Activated CD8-positive, alpha-beta memory T cell treated with anti-CD3 and anti-CD28 coated beads, Interleukin-2, amount 10 ng/mL, durations not matched to agents 7 days and 5 days (primary cell): ENCODE measurements at regions not wholly inside any gene's neighbourhood (a gene's known extent, or its start where the extent isn't known, plus 50 kb on each side); places are given as distances from the start of the nearest gene placed in this dataset.
"Not testable (repeated sequence)": the region's sequence is repeated elsewhere in the genome, so short reads cannot be mapped to it uniquely, and the experiment has no call there.

Experiments
- ATAC-seq: fragments of 150-1000 bp; cut with Tn5 transposase; one replicate; pipeline ENCODE4 v1.10.0; 2021; ENCODE audit warnings: moderate library complexity
- CTCF ChIA-PET: fragments of 350-600 bp; sonication (Branson Sonifier 250); formaldehyde crosslinking; loops from one replicate; lab custom pipeline; 2021; ENCODE audit warnings: antibody characterized with exemption; lab: Charles Lee
- DNase-seq: peaks from one replicate; pipeline ENCODE4 v3.0.0-alpha.2; 2020
- H3K27ac Mint-ChIP-seq: one replicate; pipeline ENCODE4 v1.8.0; 2021; ENCODE audit warnings: mild to moderate bottlenecking, mixed read lengths
- H3K27me3 Mint-ChIP-seq: one replicate; pipeline ENCODE4 v1.8.0; 2021; ENCODE audit warnings: mixed read lengths
- H3K36me3 Mint-ChIP-seq: one replicate; pipeline ENCODE4 v1.8.0; 2021; ENCODE audit warnings: mild to moderate bottlenecking, mixed read lengths
- H3K4me1 Mint-ChIP-seq: one replicate; pipeline ENCODE4 v1.8.0; 2021; ENCODE audit warnings: mixed read lengths
- H3K4me3 Mint-ChIP-seq: one replicate; pipeline ENCODE4 v1.8.0; 2021; ENCODE audit warnings: mild to moderate bottlenecking, moderate library complexity, mixed read lengths
- H3K9me3 Mint-ChIP-seq: one replicate; pipeline ENCODE4 v1.8.0; 2022; ENCODE audit warnings: low read depth, mixed read lengths

DNA sequence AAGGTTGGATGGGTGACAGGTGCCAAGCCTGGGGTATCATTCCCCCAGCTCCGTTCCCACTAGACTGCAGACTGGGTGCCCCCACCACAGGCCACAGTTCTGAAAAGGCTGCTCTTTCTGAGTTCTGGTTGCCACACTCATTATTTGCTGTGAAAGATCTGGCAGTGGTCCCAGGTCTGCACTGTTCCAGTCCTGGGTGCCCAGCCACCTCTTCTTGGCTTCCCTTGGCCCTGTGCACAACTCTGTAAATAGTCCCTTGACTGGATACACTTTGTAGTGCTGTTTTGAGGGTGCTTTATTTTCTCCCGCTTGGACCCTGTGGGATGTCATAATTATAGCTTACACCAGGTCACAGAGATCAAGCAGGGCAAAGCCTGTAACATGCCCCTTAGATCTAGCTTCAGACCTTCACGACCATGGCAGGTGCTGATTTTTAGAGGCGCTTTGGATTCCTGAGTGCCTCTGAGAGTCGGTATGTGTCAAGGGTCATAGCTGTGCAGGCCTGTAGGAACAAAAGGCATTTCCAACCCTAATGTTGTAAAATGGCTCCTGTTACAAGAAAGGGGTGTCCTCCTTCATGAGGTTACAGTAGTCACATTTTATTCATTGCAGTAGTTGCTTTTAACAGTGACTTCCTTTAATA is 344.9 kb downstream of the ICE1 start:
- CTCF ChIA-PET, result no interaction called here
- no peak for DNase-seq
- no peaks in the 10 kb centered on the region for H3K27me3 Mint-ChIP-seq
- H3K4me3 Mint-ChIP-seq, result no peak overlapping the region
- H3K36me3 Mint-ChIP-seq, result no peaks in the 10 kb centered on the region
- H3K9me3 Mint-ChIP-seq, result no peaks in the 10 kb centered on the region
- H3K27ac Mint-ChIP-seq, result no peak overlapping the region
- ATAC-seq, result no peak
- H3K4me1 Mint-ChIP-seq, result no peaks in the 10 kb centered on the region

DNA sequence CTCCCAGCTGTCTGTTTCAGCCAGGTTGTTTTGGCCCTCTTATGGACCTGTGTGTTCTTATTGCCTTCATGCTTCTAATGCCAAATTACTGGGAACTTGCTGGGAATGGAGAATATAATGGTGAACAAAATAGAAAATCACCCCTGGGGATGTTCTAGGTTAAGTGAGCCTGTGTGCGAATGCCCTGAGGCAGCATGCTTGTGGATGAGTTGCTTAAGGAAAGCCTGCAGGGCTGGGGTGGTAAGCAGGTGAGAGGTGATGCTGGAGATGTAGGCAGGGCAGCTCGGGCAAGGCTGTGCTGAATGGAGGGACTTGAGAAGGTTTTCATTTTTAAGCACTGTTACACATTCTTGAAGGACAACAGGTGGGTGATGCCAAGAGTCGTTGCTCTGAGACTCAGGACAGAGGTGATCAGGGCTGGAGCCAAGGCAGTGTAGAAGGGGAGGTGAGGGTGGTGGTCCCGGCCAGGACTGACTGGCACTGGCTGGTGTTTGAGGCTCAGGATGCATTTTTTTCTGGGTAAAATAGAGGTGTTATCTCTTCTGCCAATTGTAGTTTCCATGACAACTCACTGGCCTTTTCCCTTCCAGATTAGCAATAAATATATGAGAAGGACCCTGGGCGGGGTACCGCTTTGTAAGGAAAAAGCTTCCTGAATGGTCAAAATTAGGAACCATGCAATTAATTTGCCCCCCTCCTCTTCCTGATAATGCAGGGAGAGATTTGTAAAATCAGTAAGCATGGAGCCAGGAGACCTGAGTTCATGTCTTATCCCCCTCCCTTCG is 342.8 kb downstream of the ICE1 start:
- Mint-ChIP-seq H3K36me3 (no peaks in the 10 kb centered on the region), H3K27me3 (no peaks in the 10 kb centered on the region), H3K4me3 (no peak overlapping the region), H3K9me3 (no peaks in the 10 kb centered on the region), H3K27ac (no peak overlapping the region), H3K4me1 (no peaks in the 10 kb centered on the region)
- ATAC-seq (no peak), DNase-seq (no peak)
- CTCF ChIA-PET, result no interaction called here

DNA sequence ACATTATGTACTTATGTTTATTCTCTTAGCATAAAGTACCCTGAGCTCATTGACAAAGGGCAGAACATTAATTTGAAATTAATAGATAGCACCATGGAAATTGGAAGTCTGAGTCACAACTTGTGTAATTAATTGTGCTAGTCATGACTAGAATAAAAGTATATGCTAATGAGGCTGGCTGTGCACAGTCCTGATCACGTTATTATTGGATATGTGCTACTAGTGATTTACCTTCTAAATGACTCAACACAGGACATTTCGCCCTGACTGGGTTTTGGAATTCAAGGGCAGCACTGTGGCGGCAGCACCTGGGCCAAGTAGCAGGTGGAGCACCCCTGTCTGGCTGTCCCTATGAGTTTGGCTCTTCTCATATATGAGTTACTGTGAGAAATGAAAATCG is 341.8 kb downstream of the ICE1 start:
- Mint-ChIP-seq H3K36me3 (no peaks in the 10 kb centered on the region), H3K4me1 (no peaks in the 10 kb centered on the region), H3K27me3 (no peaks in the 10 kb centered on the region), H3K4me3 (no peak overlapping the region), H3K27ac (no peak overlapping the region), H3K9me3 (no peaks in the 10 kb centered on the region)
- ATAC-seq (no peak), DNase-seq (no peak)
- CTCF ChIA-PET, result no interaction called here

DNA sequence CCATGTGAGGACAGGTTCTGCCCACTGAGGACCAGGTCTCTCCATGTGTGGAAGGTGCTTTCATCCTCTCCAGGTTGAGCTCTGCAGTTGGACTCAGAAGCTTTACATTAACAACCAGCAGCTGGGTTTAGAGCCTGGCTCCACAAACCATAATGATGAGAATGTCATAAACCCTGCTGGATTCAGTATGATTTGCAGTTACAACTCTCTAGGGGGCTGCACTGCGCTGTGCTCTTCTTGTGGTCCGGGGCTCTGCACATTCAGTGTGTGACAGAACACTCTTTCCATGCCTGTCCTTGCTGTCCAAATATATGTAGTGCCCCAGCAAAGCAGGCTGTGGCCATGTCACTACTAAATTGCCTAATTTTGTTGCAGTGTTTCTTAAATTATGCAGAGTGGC is 334.3 kb downstream of the ICE1 start:
- H3K4me3 Mint-ChIP-seq, result no peak overlapping the region
- H3K9me3 Mint-ChIP-seq, result no peaks in the 10 kb centered on the region
- no peak for ATAC-seq
- no peak for DNase-seq
- peaks cover 2% of the 10 kb centered on the region for H3K27me3 Mint-ChIP-seq
- no peak overlapping the region for H3K27ac Mint-ChIP-seq
- H3K36me3 Mint-ChIP-seq, result no peaks in the 10 kb centered on the region
- CTCF ChIA-PET, result no interaction called here
- H3K4me1 Mint-ChIP-seq, result no peaks in the 10 kb centered on the region

DNA sequence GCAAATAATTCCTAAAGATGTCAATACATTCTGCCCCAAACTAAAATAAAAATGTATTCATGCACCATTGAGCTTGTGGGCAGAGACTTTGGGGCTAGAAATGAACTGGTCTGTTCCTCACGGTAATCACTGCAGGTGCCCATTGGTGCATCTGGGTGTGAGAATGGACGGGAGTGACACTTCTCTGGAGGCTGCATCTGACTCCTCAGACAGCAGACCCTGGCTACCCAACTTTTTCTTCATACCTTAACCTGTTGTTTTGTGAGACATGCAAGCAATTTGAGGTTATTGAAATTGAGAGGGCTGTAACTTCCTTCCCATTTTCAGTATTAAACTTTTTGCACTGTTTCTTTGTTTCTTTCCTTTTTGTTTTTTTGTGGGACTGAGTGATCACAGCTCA is 333.4 kb downstream of the ICE1 start:
- CTCF ChIA-PET, result no interaction called here
- Mint-ChIP-seq H3K27ac (no peak overlapping the region), H3K9me3 (no peaks in the 10 kb centered on the region), H3K27me3 (peaks cover 2% of the 10 kb centered on the region), H3K4me3 (no peak overlapping the region), H3K4me1 (peaks cover 2% of the 10 kb centered on the region), H3K36me3 (no peaks in the 10 kb centered on the region)
- DNase-seq, result no peak
- ATAC-seq, result no peak

DNA sequence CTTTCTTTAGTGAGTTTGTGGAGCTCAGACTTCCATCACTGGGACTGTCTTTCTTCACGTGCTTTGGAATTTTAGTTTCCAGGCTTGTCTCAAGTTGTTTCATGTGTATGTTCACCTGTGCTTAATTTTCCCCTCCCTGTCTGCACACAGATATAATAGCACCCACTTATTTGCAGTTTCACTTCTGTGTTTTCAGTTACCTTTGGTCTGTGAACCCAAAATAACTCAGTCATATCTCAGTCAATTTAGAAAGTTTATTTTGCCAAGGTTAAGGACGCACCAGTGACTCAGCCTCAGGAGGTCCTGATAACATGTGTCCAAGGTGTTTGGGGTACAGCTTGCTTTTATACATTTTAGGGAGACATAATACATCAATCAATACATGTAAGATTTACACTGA is 330.4 kb downstream of the ICE1 start:
- Mint-ChIP-seq H3K4me1 (peaks cover 2% of the 10 kb centered on the region), H3K27ac (no peak overlapping the region)
- CTCF ChIA-PET, result no interaction called here

DNA sequence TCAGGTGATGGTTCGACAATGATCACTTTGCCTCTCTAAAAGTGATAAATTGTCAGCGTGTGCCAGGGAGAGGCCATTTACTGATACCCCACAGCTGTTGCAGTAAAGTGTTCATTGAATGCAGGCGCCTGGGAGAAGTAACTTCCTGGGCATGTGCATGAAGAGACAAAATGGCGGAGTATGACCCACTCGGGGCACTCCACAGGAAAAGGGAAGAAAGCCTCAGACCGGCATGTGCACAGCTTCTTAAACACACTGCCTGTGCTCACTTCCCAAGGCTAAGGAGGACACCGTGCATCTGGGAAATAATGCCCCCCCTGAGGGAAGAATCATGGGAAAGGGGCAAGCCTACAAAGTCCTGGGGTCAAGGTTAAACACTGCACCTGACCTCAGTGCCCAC is 329.5 kb downstream of the ICE1 start:
- H3K27me3 Mint-ChIP-seq, result peaks cover 2% of the 10 kb centered on the region

More for the DNA sequence above, 330.4 kb downstream of the ICE1 start:
- H3K36me3 Mint-ChIP-seq, result no peaks in the 10 kb centered on the region
- no peaks in the 10 kb centered on the region for H3K9me3 Mint-ChIP-seq
- DNase-seq (no peak), ATAC-seq (no peak)
- H3K4me3 Mint-ChIP-seq, result no peak overlapping the region
- peaks cover 2% of the 10 kb centered on the region for H3K27me3 Mint-ChIP-seq

DNA sequence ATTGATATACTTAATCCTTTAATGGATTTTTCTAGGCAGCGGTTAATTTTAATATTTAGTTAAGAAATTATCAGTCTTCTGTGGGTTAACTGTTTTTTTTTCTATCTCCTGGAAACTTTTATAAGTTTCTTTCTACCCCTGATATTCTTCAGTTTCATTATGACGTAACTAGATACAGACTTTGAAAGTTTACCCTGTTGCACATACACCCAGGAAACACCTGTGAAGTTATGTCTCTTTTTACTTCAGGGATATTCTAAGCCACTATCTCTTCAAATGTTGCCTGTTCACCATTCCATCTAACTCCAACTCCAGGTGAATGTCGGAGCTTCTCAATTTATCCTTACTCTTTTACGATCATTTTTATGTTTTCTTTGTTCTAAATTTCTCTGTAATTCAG is 329.0 kb downstream of the ICE1 start:
- Mint-ChIP-seq H3K9me3 (peaks cover 3% of the 10 kb centered on the region), H3K36me3 (no peaks in the 10 kb centered on the region), H3K4me3 (no peak overlapping the region), H3K27ac (no peak overlapping the region), H3K27me3 (peaks cover 2% of the 10 kb centered on the region), H3K4me1 (peaks cover 2% of the 10 kb centered on the region)
- DNase-seq (no peak), ATAC-seq (no peak)
- CTCF ChIA-PET, result no interaction called here

More for the DNA sequence above, 329.5 kb downstream of the ICE1 start:
- no peak overlapping the region for H3K27ac Mint-ChIP-seq
- H3K36me3 Mint-ChIP-seq, result no peaks in the 10 kb centered on the region
- CTCF ChIA-PET, result no interaction called here
- no peak for ATAC-seq
- no peak overlapping the region for H3K4me3 Mint-ChIP-seq
- H3K4me1 Mint-ChIP-seq, result peaks cover 2% of the 10 kb centered on the region
- no peak for DNase-seq
- H3K9me3 Mint-ChIP-seq, result no peaks in the 10 kb centered on the region

DNA sequence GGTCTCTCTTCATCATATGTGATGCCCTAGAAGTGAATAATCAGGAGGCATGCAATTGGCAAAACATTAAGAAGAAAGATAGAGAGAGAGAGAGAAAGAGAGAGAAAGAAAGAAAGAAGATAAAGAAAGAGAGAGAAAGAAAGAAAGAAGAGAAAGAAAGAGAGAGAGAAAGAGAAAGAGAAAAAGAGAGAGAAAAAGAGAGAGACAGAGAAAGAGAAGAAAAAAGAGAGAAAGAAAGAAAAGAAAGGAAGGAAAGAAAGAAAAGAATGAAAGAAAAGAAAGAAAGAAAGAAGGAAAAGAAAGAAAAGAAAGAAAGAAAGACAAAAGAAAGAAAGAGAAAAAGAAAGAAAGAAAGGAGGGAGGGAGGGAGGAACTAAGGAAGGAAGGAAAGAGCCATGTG is 318.9 kb downstream of the ICE1 start:
- ATAC-seq (no peak), DNase-seq (no peak)
- CTCF ChIA-PET, result no interaction called here
- Mint-ChIP-seq H3K4me1 (no peaks in the 10 kb centered on the region), H3K27ac (no peak overlapping the region), H3K9me3 (peaks cover 10% of the 10 kb centered on the region), H3K4me3 (no peak overlapping the region), H3K27me3 (no peaks in the 10 kb centered on the region), H3K36me3 (no peaks in the 10 kb centered on the region)

DNA sequence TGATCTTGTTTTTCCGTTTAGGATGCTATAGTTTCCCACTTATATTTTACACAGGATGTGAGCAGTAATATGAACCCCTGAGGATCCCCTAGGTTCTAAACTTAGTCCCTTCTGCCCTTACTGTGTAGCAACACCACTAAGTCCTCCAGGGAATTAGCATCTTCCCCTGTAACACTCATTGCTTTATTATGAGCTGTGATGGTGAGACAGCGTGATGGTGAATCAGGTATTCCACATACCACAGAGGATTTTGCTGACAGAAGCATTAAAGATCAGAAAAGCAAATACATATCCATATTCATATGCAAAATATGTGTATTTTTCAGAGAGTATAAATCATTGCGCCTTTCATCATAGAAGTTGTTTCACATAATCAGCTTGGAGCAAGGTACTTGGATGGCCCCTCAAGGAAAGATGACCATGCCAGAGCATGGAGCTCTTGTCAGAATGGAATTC is 317.0 kb downstream of the ICE1 start:
- DNase-seq (no peak), ATAC-seq (no peak)
- H3K9me3 Mint-ChIP-seq, result peaks cover 10% of the 10 kb centered on the region
- CTCF ChIA-PET, result no interaction called here
- H3K4me1 Mint-ChIP-seq, result no peaks in the 10 kb centered on the region
- H3K27me3 Mint-ChIP-seq, result no peaks in the 10 kb centered on the region
- no peak overlapping the region for H3K27ac Mint-ChIP-seq
- H3K4me3 Mint-ChIP-seq, result no peak overlapping the region
- H3K36me3 Mint-ChIP-seq, result no peaks in the 10 kb centered on the region

DNA sequence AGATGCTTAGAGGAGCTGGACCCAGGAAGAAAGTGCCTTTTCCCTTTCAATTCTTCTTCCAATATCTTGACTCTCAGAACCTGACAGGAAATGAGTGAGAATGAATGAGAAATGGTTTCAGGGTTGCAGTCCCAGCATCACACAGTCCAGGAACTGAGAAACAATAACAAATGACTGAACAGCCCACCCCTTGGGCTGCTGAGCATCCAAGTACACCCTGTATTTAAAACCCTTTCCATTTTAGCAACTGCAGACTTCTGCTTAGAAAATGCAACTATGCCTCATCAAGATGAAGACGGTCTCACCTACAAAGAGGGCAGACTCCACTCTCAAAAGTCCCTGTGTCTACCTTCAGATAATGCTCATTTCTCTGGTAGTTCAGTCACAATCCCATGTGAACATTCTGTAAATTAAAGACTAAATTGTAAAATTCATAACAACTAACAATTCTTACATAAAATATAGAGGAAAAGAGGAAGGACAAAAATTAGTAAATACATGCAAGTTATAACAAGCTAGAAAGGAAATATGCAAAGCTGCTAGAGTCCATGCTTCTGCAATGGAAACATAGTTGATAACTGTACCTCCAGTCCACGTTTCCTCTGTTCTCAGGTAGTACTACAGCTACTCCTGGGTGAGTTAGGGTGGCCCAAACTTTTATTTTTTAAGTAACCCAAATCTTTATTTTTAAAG is 316.5 kb downstream of the ICE1 start:
- H3K4me1 Mint-ChIP-seq, result no peaks in the 10 kb centered on the region
- CTCF ChIA-PET, result no interaction called here
- peaks cover 9% of the 10 kb centered on the region for H3K9me3 Mint-ChIP-seq
- H3K36me3 Mint-ChIP-seq, result no peaks in the 10 kb centered on the region
- ATAC-seq (no peak), DNase-seq (no peak)
- H3K27ac Mint-ChIP-seq, result no peak overlapping the region
- H3K4me3 Mint-ChIP-seq, result no peak overlapping the region
- H3K27me3 Mint-ChIP-seq, result no peaks in the 10 kb centered on the region

DNA sequence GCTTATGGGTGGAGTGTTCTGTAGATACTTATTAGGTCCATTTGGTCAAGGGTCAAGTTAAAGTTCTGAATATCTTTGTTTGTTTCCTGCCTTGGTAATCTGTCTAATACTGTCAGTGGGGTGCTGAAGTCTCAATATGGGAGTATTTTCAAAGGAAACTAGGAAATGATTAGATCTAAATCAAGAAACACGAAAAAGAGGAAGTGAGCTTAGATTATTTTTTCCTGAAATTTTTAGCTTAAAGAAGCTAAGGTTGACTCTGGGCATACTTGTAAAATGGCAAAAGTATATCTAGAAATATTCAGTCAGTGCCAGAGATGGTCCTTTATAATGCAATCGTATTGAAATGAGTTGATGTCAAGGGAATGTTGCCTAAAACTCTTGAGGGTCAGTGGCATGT is 313.5 kb downstream of the ICE1 start:
- H3K9me3 Mint-ChIP-seq, result no peaks in the 10 kb centered on the region
- CTCF ChIA-PET, result no interaction called here
- H3K27ac Mint-ChIP-seq, result no peak overlapping the region
- DNase-seq, result no peak
- no peak overlapping the region for H3K4me3 Mint-ChIP-seq
- no peak for ATAC-seq
- no peaks in the 10 kb centered on the region for H3K4me1 Mint-ChIP-seq
- no peaks in the 10 kb centered on the region for H3K27me3 Mint-ChIP-seq
- no peaks in the 10 kb centered on the region for H3K36me3 Mint-ChIP-seq

DNA sequence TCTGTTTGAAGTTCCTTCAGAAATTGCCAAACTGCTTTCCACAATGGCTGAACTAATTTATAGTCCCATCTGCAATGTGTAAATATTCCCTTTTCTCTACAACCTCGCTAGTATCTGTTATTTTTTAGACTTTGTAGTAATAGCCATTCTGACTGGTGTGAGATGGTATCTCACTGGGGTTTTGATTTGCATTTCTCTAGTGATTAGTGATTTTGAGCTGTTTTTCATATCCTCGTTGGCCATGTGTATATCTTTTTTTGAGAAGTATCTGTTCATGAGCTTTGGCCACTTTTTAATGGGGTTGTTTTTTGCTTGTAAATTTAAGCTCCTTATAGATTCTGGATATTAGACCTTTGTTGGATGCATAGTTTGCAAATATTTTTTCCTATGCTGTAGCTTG is 310.6 kb downstream of the ICE1 start:
- H3K4me3 Mint-ChIP-seq, H3K27ac Mint-ChIP-seq, DNase-seq, H3K9me3 Mint-ChIP-seq, ATAC-seq, H3K36me3 Mint-ChIP-seq, H3K4me1 Mint-ChIP-seq, H3K27me3 Mint-ChIP-seq, CTCF ChIA-PET: not testable (repeated sequence)

DNA sequence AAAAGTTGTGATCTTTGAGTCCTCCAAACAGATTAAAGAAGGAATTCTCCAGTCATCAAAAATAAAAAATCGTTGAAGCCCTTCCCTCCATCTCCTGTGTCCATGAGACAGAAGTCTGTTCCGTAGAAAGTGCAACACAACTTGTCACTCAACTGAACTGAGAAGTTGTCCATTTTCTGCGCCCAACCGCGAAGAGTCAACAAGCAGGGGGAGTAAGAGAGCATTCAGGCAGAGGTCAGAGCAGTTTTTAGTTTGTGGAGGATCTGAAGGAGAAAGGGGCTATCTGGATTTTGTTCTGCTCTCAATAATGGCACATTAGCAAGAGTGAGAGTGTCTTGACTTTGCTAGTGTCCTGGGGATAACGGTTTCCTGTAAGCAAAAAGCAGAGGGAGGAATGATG is 303.9 kb downstream of the ICE1 start:
- ATAC-seq, result no peak
- CTCF ChIA-PET, result no interaction called here
- H3K27ac Mint-ChIP-seq, result no peak overlapping the region
- H3K27me3 Mint-ChIP-seq, result no peaks in the 10 kb centered on the region
- H3K9me3 Mint-ChIP-seq, result no peaks in the 10 kb centered on the region
- H3K36me3 Mint-ChIP-seq, result no peaks in the 10 kb centered on the region
- no peaks in the 10 kb centered on the region for H3K4me1 Mint-ChIP-seq
- H3K4me3 Mint-ChIP-seq, result no peak overlapping the region
- no peak for DNase-seq
